Anterior cingulate cortex (tissue), 58 donors: ENCODE measurements at regions not wholly inside any gene's neighbourhood (a gene's known extent, or its start where the extent isn't known, plus 50 kb on each side); places are given as distances from the start of the nearest gene placed in this dataset.
"Not testable (repeated sequence)": the region's sequence is repeated elsewhere in the genome, so short reads cannot be mapped to it uniquely, and the experiment has no call there.

ENCODE experiments used
- DNase-seq, 58 donors: peaks; one replicate each; lab custom pipeline; 2025; lab: John Stamatoyannopoulos, UW

- DNase-seq: no peak
These were observed 1374.4 kb upstream of the GJE1 start for GRCh38 chr6:140758169-140758877.

GRCh38 chr6:140752234-140752633 is 1377.8 kb upstream of the CITED2 start:
- no peak for DNase-seq

GRCh38 chr6:140747114-140747513 is 1372.7 kb upstream of the CITED2 start:
- DNase-seq: no peak

GRCh38 chr6:140744659-140745320 is 1370.3 kb upstream of the CITED2 start:
- no peak for DNase-seq

- DNase-seq: no peak
These were observed 1361.8 kb upstream of the CITED2 start for GRCh38 chr6:140736231-140736630.

GRCh38 chr6:140732991-140733390 is 1358.5 kb upstream of the CITED2 start:
- DNase-seq: no peak

GRCh38 chr6:140732155-140732554 is 1357.7 kb upstream of the CITED2 start:
- no peak for DNase-seq

GRCh38 chr6:140731741-140732140 is 1357.3 kb upstream of the CITED2 start:
- DNase-seq: no peak

GRCh38 chr6:140729521-140729920 is 1355.1 kb upstream of the CITED2 start:
- no peak for DNase-seq

- DNase-seq: no peak
These were observed 1343.6 kb upstream of the CITED2 start for GRCh38 chr6:140718021-140718420.

GRCh38 chr6:140713495-140713894 is 1339.0 kb upstream of the CITED2 start:
- no peak for DNase-seq

GRCh38 chr6:140711019-140711613 is 1336.7 kb upstream of the CITED2 start:
- DNase-seq: no peak

- DNase-seq: no peak
These were observed 1334.0 kb upstream of the CITED2 start for GRCh38 chr6:140708441-140708840.

- DNase-seq: not testable (repeated sequence)
These were observed 1329.6 kb upstream of the CITED2 start for GRCh38 chr6:140704008-140704407.

GRCh38 chr6:140697585-140697984 is 1323.1 kb upstream of the CITED2 start:
- no peak for DNase-seq

GRCh38 chr6:140684776-140685550 is 1310.5 kb upstream of the CITED2 start:
- DNase-seq: no peak

- no peak for DNase-seq
These were observed 1303.5 kb upstream of the CITED2 start for GRCh38 chr6:140677781-140678528.

GRCh38 chr6:140671926-140672325 is 1297.5 kb upstream of the CITED2 start:
- DNase-seq: no peak

GRCh38 chr6:140670021-140670420 is 1295.6 kb upstream of the CITED2 start:
- no peak for DNase-seq

GRCh38 chr6:140669321-140669720 is 1294.9 kb upstream of the CITED2 start:
- DNase-seq: no peak
